ENCODE measurements at regions not wholly inside any gene's neighbourhood (a gene's known extent, or its start where the extent isn't known, plus 50 kb on each side); places are given as distances from the start of the nearest gene placed in this dataset.

DNA sequence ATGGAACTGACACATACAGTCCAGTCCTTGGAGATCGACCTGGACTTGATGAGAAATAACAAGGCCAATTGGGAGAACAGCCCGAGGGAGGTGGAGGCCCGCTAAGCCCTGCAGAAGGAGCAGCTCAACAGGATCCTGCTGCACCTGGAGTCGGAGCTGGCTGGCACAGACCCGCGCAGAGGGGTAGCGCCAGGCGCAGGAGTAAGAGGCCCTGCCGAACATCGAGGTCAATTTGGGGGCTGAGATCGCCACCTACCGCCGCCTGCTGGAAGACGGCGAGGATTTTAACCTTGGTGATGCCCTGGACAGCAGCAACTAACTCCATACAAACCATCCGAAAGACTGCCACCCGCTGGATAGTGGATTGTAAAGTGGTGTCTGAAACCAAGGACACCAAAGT, 1610.1 kb upstream of the ACO1 start (continued):
- TF ChIP-seq WT1 (tag by site-specific recombination; IDR thresholded peaks at IDR 0.05), result no peak
- TF ChIP-seq, protein P1, sequence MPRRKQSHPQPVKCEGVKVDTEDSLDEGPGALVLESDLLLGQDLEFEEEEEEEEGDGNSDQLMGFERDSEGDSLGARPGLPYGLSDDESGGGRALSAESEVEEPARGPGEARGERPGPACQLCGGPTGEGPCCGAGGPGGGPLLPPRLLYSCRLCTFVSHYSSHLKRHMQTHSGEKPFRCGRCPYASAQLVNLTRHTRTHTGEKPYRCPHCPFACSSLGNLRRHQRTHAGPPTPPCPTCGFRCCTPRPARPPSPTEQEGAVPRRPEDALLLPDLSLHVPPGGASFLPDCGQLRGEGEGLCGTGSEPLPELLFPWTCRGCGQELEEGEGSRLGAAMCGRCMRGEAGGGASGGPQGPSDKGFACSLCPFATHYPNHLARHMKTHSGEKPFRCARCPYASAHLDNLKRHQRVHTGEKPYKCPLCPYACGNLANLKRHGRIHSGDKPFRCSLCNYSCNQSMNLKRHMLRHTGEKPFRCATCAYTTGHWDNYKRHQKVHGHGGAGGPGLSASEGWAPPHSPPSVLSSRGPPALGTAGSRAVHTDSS (tag by site-specific recombination; IDR thresholded peaks at IDR 0.05), result no peak
- TF ChIP-seq, protein P2, sequence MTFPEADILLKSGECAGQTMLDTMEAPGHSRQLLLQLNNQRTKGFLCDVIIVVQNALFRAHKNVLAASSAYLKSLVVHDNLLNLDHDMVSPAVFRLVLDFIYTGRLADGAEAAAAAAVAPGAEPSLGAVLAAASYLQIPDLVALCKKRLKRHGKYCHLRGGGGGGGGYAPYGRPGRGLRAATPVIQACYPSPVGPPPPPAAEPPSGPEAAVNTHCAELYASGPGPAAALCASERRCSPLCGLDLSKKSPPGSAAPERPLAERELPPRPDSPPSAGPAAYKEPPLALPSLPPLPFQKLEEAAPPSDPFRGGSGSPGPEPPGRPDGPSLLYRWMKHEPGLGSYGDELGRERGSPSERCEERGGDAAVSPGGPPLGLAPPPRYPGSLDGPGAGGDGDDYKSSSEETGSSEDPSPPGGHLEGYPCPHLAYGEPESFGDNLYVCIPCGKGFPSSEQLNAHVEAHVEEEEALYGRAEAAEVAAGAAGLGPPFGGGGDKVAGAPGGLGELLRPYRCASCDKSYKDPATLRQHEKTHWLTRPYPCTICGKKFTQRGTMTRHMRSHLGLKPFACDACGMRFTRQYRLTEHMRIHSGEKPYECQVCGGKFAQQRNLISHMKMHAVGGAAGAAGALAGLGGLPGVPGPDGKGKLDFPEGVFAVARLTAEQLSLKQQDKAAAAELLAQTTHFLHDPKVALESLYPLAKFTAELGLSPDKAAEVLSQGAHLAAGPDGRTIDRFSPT (tag by site-specific recombination; IDR thresholded peaks at IDR 0.05), result no peak
- TF ChIP-seq ZBTB20 (tag by site-specific recombination; IDR thresholded peaks at IDR 0.05), result no peak

DNA sequence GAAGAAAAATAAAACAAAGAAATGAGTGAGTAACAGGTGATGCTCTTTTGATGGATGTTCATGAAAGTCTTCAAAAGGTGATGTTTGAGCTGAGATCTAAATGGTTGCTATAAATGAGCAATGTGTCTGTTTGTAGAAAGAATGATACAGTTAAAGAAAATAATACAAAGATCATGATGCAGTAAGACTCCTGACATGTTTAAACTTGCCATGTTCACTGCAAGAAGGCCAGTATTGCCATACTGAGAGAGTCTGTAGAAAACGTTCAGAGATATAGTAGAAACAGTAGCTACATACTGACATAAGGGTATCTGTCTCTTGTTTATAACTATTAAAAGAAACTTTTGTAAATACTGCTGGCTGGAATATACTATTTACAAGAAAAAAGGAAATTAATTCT, 1609.2 kb upstream of the ACO1 start:
- H3K36me3 ChIP-seq (ENCODE audit: control insufficient read depth in 2 of 2, insufficient read depth in 1 of 2, low read length in 2 of 2), result no peaks in the 10 kb centered on the region
- H3K4me1 ChIP-seq (ENCODE audit: control insufficient read depth, insufficient read depth, low read length), result no peaks in the 10 kb centered on the region
- no peak overlapping the region for H3K27ac ChIP-seq (ENCODE audit: extremely low read depth, low read depth, low read length)
- no peak for TF ChIP-seq KLF7 (tag by site-specific recombination; IDR thresholded peaks at IDR 0.05; ENCODE audit: borderline replicate concordance)
- TF ChIP-seq, protein P3, sequence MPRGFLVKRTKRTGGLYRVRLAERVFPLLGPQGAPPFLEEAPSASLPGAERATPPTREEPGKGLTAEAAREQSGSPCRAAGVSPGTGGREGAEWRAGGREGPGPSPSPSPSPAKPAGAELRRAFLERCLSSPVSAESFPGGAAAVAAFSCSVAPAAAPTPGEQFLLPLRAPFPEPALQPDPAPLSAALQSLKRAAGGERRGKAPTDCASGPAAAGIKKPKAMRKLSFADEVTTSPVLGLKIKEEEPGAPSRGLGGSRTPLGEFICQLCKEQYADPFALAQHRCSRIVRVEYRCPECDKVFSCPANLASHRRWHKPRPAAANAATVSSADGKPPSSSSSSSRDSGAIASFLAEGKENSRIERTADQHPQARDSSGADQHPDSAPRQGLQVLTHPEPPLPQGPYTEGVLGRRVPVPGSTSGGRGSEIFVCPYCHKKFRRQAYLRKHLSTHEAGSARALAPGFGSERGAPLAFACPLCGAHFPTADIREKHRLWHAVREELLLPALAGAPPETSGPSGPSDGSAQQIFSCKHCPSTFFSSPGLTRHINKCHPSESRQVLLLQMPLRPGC (tag by site-specific recombination; IDR thresholded peaks at IDR 0.05), result no peak
- TF ChIP-seq ZNF202 (tag by site-specific recombination; IDR thresholded peaks at IDR 0.05; ENCODE audit: borderline replicate concordance), result no peak
- no peak for TF ChIP-seq OVOL3 (tag by site-specific recombination; IDR thresholded peaks at IDR 0.05)
- TF ChIP-seq, protein P4, sequence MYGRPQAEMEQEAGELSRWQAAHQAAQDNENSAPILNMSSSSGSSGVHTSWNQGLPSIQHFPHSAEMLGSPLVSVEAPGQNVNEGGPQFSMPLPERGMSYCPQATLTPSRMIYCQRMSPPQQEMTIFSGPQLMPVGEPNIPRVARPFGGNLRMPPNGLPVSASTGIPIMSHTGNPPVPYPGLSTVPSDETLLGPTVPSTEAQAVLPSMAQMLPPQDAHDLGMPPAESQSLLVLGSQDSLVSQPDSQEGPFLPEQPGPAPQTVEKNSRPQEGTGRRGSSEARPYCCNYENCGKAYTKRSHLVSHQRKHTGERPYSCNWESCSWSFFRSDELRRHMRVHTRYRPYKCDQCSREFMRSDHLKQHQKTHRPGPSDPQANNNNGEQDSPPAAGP (tag by site-specific recombination; IDR thresholded peaks at IDR 0.05), result no peak
- no peak for TF ChIP-seq ZNF23 (tag by site-specific recombination; IDR thresholded peaks at IDR 0.05; ENCODE audit: borderline replicate concordance)
- no peak for TF ChIP-seq ZNF10 (tag by site-specific recombination; IDR thresholded peaks at IDR 0.05)
- CTCF ChIA-PET, result interaction anchor here (0.6 kb wide), 1 partner anchor 1477 kb away, joined by 4 read pairs; no protein-coding TSS in a partner anchor
- no peaks in the 10 kb centered on the region for H3K9me3 ChIP-seq (ENCODE audit: control insufficient read depth, insufficient read depth, low read depth, low read length)
- POLR2A ChIA-PET, result no interaction called here
- H3K4me3 ChIP-seq (ENCODE audit: low read depth, low read length), result no peak overlapping the region

DNA sequence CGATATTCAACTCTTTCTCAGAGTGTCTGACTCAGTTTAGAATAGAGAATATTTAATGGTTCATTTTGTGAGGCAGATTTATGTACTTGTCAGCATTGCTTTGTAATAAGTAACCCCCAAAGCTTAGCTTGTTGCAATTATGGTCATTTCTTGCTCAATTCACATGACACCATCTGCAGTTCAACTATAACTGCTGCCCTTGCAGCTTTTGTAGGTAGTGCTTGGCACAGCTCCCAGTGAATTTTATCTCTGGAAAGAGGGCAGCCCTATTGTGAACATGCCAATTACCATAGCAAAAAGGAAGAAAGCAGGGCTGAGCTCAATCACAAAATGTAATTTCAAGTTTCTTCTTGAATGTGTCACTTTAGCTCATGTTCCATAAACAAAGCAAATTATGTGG, 1587.7 kb upstream of the ACO1 start:
- POLR2A ChIA-PET, result no interaction called here

More for the DNA sequence above, 1587.7 kb upstream of the ACO1 start:
- no peaks in the 10 kb centered on the region for H3K36me3 ChIP-seq (ENCODE audit: control insufficient read depth in 2 of 2, insufficient read depth in 1 of 2, low read length in 2 of 2)
- no peak overlapping the region for H3K4me3 ChIP-seq (ENCODE audit: low read depth, low read length)
- no peak overlapping the region for H3K27ac ChIP-seq (ENCODE audit: extremely low read depth, low read depth, low read length)
- CTCF ChIA-PET, result no interaction called here
- no peaks in the 10 kb centered on the region for H3K9me3 ChIP-seq (ENCODE audit: control insufficient read depth, insufficient read depth, low read depth, low read length)
- no peaks in the 10 kb centered on the region for H3K4me1 ChIP-seq (ENCODE audit: control insufficient read depth, insufficient read depth, low read length)
- TF ChIP-seq SP7 (tag by site-specific recombination; IDR thresholded peaks at IDR 0.05) (no peak), ZNF785 (tag by site-specific recombination; IDR thresholded peaks at IDR 0.05) (no peak), ZNF174 (tag by site-specific recombination; IDR thresholded peaks at IDR 0.05) (no peak), ZNF664 (tag by site-specific recombination; IDR thresholded peaks at IDR 0.05) (no peak), ZNF658 (tag by site-specific recombination; IDR thresholded peaks at IDR 0.05) (no peak), EGR2 (tag by site-specific recombination; IDR thresholded peaks at IDR 0.05; ENCODE audit: low read depth) (no peak), SALL2 (tag by site-specific recombination; IDR thresholded peaks at IDR 0.05; ENCODE audit: borderline replicate concordance) (no peak), WT1 (tag by site-specific recombination; IDR thresholded peaks at IDR 0.05) (no peak)
- TF ChIP-seq, protein P1 (tag by site-specific recombination; IDR thresholded peaks at IDR 0.05), result no peak
- TF ChIP-seq, protein P5, sequence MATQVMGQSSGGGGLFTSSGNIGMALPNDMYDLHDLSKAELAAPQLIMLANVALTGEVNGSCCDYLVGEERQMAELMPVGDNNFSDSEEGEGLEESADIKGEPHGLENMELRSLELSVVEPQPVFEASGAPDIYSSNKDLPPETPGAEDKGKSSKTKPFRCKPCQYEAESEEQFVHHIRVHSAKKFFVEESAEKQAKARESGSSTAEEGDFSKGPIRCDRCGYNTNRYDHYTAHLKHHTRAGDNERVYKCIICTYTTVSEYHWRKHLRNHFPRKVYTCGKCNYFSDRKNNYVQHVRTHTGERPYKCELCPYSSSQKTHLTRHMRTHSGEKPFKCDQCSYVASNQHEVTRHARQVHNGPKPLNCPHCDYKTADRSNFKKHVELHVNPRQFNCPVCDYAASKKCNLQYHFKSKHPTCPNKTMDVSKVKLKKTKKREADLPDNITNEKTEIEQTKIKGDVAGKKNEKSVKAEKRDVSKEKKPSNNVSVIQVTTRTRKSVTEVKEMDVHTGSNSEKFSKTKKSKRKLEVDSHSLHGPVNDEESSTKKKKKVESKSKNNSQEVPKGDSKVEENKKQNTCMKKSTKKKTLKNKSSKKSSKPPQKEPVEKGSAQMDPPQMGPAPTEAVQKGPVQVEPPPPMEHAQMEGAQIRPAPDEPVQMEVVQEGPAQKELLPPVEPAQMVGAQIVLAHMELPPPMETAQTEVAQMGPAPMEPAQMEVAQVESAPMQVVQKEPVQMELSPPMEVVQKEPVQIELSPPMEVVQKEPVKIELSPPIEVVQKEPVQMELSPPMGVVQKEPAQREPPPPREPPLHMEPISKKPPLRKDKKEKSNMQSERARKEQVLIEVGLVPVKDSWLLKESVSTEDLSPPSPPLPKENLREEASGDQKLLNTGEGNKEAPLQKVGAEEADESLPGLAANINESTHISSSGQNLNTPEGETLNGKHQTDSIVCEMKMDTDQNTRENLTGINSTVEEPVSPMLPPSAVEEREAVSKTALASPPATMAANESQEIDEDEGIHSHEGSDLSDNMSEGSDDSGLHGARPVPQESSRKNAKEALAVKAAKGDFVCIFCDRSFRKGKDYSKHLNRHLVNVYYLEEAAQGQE (tag by site-specific recombination; IDR thresholded peaks at IDR 0.05), result no peak

Data from HEK293 (cell line).